ENCODE measurements at regions not wholly inside any gene's neighbourhood (a gene's known extent, or its start where the extent isn't known, plus 50 kb on each side); places are given as distances from the start of the nearest gene placed in this dataset.

GRCh38 chr10:8815969-8816368, 761.5 kb downstream of the GATA3 start:
- TF ChIP-seq CTCF (conservative IDR thresholded peaks at IDR 0.05; ENCODE audit: low read depth, low read length) (no peak), RAD21 (IDR thresholded peaks at IDR 0.05; ENCODE audit: low read length) (no peak), CEBPB (IDR thresholded peaks at IDR 0.05; ENCODE audit: low read depth, low read length) (no peak), POLR2A (IDR thresholded peaks at IDR 0.05; ENCODE audit: low read depth, low read length) (no peak), USF2 (IDR thresholded peaks at IDR 0.05; ENCODE audit: low read depth, low read length) (no peak), SMC3 (IDR thresholded peaks at IDR 0.05; ENCODE audit: low read depth, low read length) (no peak), MXI1 (IDR thresholded peaks at IDR 0.05; ENCODE audit: borderline replicate concordance, low read depth, low read length) (no peak), CHD1 (IDR thresholded peaks at IDR 0.05; ENCODE audit: low read depth, low read length) (no peak), BHLHE40 (IDR thresholded peaks at IDR 0.05; ENCODE audit: low read depth, low read length) (no peak), ELK1 (IDR thresholded peaks at IDR 0.05; ENCODE audit: borderline replicate concordance, low read depth, low read length) (no peak), FOS (IDR thresholded peaks at IDR 0.05; ENCODE audit: low read depth, low read length) (no peak), RFX5 (IDR thresholded peaks at IDR 0.05; ENCODE audit: low read depth, low read length) (no peak), MAZ (IDR thresholded peaks at IDR 0.05; ENCODE audit: borderline replicate concordance, low read depth, low read length) (no peak), RCOR1 (IDR thresholded peaks at IDR 0.05; ENCODE audit: insufficient replicate concordance, low read length) (no peak)

Measured in IMR-90 (cell line).